ENCODE measurements at regions not wholly inside any gene's neighbourhood (a gene's known extent, or its start where the extent isn't known, plus 50 kb on each side); places are given as distances from the start of the nearest gene placed in this dataset.
"Not testable (repeated sequence)": the region's sequence is repeated elsewhere in the genome, so short reads cannot be mapped to it uniquely, and the experiment has no call there.

DNA sequence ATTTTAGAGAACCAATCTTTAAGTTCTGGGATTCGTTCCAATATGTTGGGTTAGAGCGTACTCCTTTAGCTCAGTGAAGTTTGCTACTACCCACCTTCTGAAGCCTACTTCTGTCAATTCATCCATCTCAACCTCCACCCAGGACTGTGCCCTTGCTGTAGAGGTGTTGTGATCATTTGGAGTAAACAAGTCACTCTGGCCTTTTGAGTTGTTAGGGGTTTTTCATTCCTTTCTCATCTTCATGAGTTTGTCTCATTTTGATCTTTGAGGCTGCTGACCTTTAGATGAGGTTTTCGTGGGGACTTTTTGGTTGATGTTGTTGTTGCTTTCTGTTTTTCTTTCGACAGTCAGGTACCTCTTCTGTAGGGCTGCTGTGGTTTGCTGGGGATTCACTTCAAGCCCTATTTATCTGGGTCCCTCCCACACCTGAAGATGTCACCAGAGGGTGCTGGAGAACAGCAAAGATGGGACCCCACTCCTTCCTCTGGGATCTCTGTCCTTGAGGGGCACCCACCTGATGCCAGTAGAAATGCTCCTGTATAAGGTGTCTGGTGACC, 158.4 kb downstream of the ANKRD36B start:
- CTCF ChIA-PET; DNase-seq (ENCODE audit: extremely low spot score); POLR2A ChIA-PET: not testable (repeated sequence)

DNA sequence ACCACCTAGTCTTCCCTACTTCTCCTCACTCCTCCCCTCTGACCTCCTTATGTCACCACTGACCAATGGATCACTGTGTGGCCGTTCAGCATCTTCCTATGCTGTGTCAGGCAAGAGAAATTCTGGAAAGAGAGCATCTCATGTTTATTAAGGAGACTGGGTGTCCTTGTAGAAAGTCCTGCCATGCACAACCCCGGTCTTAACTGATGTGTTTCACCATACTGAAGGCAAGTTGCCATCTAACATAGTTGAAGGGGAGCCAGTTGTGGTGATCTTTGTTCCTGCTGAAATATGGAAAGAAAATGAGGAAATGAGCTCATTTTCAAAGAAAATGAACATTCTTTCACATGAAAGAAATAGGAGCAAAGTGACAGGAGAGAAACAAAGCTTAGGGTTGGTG, 167.3 kb downstream of the ANKRD36B start:
- CTCF ChIA-PET; POLR2A ChIA-PET; DNase-seq (ENCODE audit: extremely low spot score): not testable (repeated sequence)

DNA sequence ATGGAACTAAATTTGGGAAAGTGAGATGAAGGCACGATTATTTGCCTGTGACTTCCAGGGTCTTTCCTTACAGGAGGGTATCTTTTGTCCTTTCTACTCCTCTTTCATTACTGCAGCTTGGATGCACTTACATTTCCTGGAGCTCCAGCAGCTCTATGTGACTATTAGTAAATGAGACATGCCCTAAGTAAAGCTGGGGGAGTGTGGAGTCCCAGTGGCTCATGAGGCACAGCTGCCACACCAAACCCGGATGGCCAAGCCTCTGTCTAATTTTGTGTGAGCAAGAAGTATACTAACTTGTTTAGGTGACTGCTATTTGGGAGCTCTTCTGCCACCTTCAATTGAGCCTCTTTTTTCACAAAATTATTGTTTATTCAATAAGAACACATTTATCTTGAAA, 183.3 kb downstream of the ANKRD36B start:
- CTCF ChIA-PET; DNase-seq (ENCODE audit: extremely low spot score); POLR2A ChIA-PET: not testable (repeated sequence)

DNA sequence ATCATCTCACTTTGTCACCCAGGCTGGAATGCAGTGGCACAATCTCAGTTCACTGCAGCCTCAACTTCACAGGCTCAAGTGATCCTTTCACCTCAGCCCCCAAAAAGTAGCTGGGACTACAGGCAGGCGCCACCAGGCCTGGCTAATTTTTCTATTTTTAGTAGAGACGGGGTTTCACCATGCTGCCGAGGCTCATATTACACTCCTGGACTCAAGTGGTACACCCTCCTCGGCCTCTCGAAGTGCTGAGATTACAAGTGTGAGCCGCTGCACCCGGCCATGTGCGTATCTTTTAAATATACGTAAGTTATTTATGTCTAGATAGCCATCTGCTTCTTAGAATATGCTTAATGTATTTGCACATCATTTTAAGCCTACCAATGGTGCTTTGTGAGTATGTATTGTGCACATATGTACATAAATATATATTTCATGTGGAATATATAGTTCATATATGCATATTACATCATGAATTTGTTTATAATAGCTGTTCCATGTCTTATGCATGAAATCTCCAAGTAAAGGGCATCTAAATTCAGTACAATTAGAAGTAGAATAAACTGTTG, 184.4 kb downstream of the ANKRD36B start:
- DNase-seq (ENCODE audit: extremely low spot score); CTCF ChIA-PET; POLR2A ChIA-PET: not testable (repeated sequence)
- TF ChIP-seq L3MBTL2 (conservative IDR thresholded peaks at IDR 0.05) = peak; percentile 57

DNA sequence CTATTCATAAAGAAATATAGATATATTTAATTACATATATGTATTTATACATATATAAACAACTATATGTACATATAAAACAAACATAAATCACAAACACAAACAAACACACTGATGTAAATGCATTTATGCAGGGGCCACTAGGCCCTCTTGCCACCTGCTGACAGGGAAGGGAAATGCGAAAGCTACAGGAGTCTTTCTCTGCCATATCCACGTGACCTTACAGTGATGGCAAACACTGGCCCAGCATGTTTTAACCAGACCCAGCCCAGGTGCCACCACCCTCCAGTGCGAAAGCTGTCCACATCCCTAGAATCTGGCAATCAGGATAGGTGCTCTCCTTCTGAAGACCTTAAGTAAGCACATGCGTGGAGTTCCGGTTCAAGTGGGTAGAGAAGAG, 187.0 kb downstream of the ANKRD36B start:
- POLR2A ChIA-PET; CTCF ChIA-PET; DNase-seq (ENCODE audit: extremely low spot score): not testable (repeated sequence)

DNA sequence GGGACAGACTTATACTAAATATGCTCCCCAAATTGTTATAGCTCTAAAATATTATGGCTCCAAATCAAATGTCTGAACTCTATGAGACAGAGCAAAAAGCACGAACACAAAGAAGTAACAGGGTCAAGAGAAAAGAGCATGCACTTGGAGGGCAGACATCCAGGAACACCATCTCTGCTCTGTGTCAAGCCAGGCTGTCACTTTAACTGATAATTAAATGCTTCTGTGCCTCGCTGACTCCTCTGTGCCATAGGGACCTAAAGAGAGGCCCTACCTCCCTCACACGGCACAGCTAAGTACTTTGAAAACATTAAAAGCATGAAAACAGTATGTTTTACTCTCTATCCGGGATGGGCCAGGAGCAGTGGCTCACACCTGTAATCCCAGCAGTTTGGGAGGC, 194.0 kb downstream of the ANKRD36B start:
- CTCF ChIA-PET; DNase-seq (ENCODE audit: extremely low spot score); POLR2A ChIA-PET: not testable (repeated sequence)

DNA sequence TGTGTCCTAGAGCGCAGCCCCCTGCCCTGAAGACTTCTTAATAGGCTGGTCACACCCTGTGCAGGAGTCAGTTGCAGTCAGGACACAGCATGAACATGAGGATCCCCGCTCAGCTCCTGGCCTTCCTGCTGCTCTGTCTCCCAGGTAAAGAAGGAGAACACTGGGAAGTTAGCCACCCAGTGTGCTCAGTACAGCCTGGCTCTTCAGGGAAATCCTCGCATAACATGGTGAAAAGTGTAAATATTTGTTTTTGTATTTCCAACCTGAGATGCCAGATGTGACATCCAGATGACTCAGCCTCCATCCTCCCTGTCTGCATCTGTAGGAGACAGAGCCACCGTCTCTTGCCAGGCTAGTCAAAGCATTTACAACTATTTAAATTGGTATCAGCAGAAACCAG, 203.9 kb downstream of the ANKRD36B start:
- DNase-seq (ENCODE audit: extremely low spot score); POLR2A ChIA-PET; CTCF ChIA-PET: not testable (repeated sequence)

DNA sequence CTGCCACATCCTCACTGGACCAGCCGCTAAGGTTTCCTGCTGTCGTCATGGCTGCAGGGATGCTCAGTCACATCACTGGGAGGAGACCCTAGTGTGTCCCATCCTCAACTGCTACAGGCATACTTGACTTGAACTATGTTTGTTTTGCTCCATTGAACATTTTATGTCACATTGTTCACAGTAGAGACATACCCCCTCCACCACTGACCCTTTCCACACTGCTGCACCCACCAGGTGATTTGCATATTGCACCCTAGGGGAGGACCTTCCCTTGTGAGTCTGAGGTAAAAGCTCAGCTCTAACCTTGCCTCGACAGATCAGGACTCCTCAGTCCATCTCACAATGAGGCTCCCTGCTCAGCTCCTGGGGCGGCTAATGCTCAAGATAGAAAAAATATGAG, 213.8 kb downstream of the ANKRD36B start:
- DNase-seq (ENCODE audit: extremely low spot score); CTCF ChIA-PET; POLR2A ChIA-PET: not testable (repeated sequence)

DNA sequence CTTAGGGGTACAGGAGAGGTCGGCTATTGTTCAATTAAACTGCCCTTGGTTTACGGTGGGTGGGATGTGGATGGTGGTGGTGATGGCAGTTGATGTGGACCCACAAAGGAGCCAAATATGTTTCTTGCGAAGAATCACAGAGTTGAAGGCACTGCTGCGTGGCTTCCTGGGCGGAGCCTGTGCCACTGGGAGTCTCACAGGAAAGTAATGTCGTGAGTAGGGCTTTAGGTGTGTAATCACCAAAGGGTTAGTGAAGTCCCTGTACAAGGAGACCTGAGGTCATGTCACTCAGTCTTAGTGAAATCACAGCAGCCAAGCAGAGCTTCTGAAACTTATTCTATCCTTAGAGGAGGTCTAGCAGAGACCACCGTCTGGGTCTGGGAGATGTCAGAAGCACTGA, 215.3 kb downstream of the ANKRD36B start:
- DNase-seq (ENCODE audit: extremely low spot score); CTCF ChIA-PET; POLR2A ChIA-PET: not testable (repeated sequence)

DNA sequence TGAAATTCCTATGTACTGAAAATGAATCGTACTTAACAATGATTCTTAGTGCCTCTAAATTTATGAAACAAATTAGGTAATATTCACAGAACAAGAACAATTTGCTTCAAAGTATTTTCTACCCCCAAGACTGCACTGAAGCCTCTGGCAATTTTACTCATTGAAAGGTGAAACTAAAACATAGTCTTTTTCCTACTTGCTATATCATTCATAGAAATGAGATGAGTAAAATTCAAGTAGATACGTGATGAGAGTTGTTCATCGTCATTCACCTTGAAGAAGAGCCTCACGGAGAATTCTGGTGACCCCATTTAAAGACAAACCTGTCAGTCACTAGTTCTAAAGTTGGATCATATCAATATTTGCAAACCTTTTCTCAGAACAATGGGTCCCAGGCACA, 226.5 kb downstream of the ANKRD36B start:
- CTCF ChIA-PET; DNase-seq (ENCODE audit: extremely low spot score); POLR2A ChIA-PET: not testable (repeated sequence)

DNA sequence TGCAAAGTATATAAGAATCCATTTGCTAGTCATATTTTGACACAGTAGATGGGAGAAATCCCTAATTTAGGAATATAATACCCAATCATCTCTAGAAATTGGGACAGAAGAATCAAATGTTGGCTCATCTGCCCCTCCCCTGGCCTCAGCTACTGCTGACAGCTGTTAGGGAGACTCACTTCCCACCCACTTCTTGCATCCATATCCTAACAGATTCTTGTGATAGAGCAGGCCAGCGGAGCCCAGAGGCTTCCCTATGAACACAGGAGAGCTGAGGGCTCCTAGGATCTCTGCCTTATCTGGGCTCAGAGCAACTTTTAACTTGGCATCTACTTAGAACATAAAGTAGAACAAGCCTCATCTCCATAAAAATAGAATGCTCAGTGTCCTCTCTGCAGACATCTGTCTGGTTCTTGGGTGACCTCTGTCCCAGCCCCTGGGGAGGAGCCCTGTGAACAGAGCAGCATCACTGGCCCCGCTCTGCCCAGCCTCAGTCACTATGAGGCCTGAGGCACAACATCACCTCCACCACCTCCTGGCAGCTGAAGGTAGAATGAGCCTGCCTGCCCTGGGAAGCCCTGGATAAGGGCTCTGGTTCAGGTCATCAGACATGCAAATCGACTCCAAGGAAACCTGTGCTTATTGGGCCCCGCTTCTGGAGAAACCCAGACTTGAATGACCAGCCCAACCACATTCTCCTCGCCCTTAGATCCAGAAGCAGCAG, 229.7 kb downstream of the ANKRD36B start:
- ChIA-PET POLR2A (no interaction called here), CTCF (no interaction called here)
- DNase-seq (ENCODE audit: extremely low spot score) = no peak
- TF ChIP-seq SP1 (IDR thresholded peaks at IDR 0.05) (no peak), FOXM1 (IDR thresholded peaks at IDR 0.05; ENCODE audit: borderline replicate concordance) (no peak), BHLHE40 (IDR thresholded peaks at IDR 0.05; ENCODE audit: borderline replicate concordance) (no peak), FOXA1 (IDR thresholded peaks at IDR 0.05) (no peak), FOXK2 (IDR thresholded peaks at IDR 0.05) (no peak), ARNT (IDR thresholded peaks at IDR 0.05) (no peak), NFRKB (IDR thresholded peaks at IDR 0.05) (no peak), CTBP1 (IDR thresholded peaks at IDR 0.05; ENCODE audit: borderline replicate concordance) (no peak), LEF1 (IDR thresholded peaks at IDR 0.05; ENCODE audit: borderline replicate concordance) (no peak), ELF4 (IDR thresholded peaks at IDR 0.05) (no peak)
- TF ChIP-seq, protein P1, sequence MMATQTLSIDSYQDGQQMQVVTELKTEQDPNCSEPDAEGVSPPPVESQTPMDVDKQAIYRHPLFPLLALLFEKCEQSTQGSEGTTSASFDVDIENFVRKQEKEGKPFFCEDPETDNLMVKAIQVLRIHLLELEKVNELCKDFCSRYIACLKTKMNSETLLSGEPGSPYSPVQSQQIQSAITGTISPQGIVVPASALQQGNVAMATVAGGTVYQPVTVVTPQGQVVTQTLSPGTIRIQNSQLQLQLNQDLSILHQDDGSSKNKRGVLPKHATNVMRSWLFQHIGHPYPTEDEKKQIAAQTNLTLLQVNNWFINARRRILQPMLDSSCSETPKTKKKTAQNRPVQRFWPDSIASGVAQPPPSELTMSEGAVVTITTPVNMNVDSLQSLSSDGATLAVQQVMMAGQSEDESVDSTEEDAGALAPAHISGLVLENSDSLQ (IDR thresholded peaks at IDR 0.05) = no peak
